K562 (cell line): ENCODE measurements at regions not wholly inside any gene's neighbourhood (a gene's known extent, or its start where the extent isn't known, plus 50 kb on each side); places are given as distances from the start of the nearest gene placed in this dataset.
A peak's percentile ranks its signal among the peaks of the same experiment; 100 is the strongest.

Source experiments
- AFF4 ChIP-seq: sonication (generic); formaldehyde crosslinking; IDR thresholded peaks from 2 replicates; pipeline ENCODE4 v1.8.0; 2023; ENCODE audit warnings: mild to moderate bottlenecking, missing genetic modification reagents
- ATF7 ChIP-seq: fragments of 450-650 bp; IDR thresholded peaks from 2 replicates; pipeline ENCODE4 v1.7.1; 2014; ENCODE audit warnings: mild to moderate bottlenecking, moderate library complexity
- KDM1A ChIP-seq, 2 experiments: fragments of 450-650 bp; IDR thresholded peaks; 2 replicates each; pipeline ENCODE4 v1.6.1; 2016; ENCODE audit warnings: mild to moderate bottlenecking in 2 of 2
- LARP7 ChIP-seq: fragments of 450-650 bp; IDR thresholded peaks from 2 replicates; pipeline ENCODE4 v1.6.1; 2016
- MYC ChIP-seq, 2 experiments: fragments of 250-450 bp in 1 of 2; sonication (Bioruptor Pico) in 1 of 2; IDR thresholded peaks; 2 replicates each; pipeline versions ENCODE4 v1.5.1 to v1.6.1; 2012 to 2021; ENCODE audit warnings: low read depth in 2 of 2, borderline replicate concordance in 1 of 2, improper control_type of control experiment in 1 of 2, low read length in 1 of 2, mild to moderate bottlenecking in 1 of 2, moderate library complexity in 1 of 2
- NR2C2 ChIP-seq, 2 experiments: fragments of 200-800 bp in 1 of 2; sonication (Bioruptor generic) in 1 of 2; sonication (generic) in 1 of 2; formaldehyde crosslinking in 1 of 2; IDR thresholded peaks; 2 replicates each; pipeline versions ENCODE4 v1.6.1 to v1.8.0; 2016 to 2022; ENCODE audit warnings: mild to moderate bottlenecking in 1 of 2, missing compliant biosample characterization in 1 of 2, missing genetic modification characterization in 1 of 2, missing genetic modification reagents in 1 of 2
- NUFIP1 ChIP-seq: fragments of 450-650 bp; IDR thresholded peaks from 2 replicates; pipeline ENCODE4 v1.6.1; 2018; ENCODE audit not compliant: partially characterized antibody
- POLR3A ChIP-seq: IDR thresholded peaks from 2 replicates; pipeline ENCODE4 v1.6.1; 2011; ENCODE audit warnings: borderline replicate concordance, mild to moderate bottlenecking, moderate library complexity; ENCODE audit not compliant: insufficient read length, insufficient read depth; ENCODE audit errors: extremely low read depth
- SMARCB1 ChIP-seq: IDR thresholded peaks from 2 replicates; pipeline ENCODE4 v1.6.1; 2011; ENCODE audit warnings: improper control_type of control experiment, low read depth; ENCODE audit not compliant: insufficient read length
- SP1 ChIP-seq: sonication (generic); formaldehyde crosslinking; IDR thresholded peaks from 2 replicates; pipeline ENCODE4 v1.8.1; 2022; ENCODE audit warnings: mild to moderate bottlenecking, missing genetic modification reagents
- TAF9B ChIP-seq: fragments of 450-650 bp; IDR thresholded peaks from 2 replicates; pipeline ENCODE4 v1.6.1; 2018; ENCODE audit warnings: mild to moderate bottlenecking; ENCODE audit not compliant: partially characterized antibody
- ZKSCAN8 ChIP-seq: fragments of 200-800 bp; sonication (Bioruptor generic); IDR thresholded peaks from 2 replicates; pipeline ENCODE4 v1.6.1; 2016; ENCODE audit warnings: missing genetic modification characterization, missing compliant biosample characterization
- ZNF12 ChIP-seq: sonication (generic); formaldehyde crosslinking; IDR thresholded peaks from 2 replicates; pipeline ENCODE4 v1.4.0; 2020; ENCODE audit warnings: mild to moderate bottlenecking, missing genetic modification reagents
- ZNF584 ChIP-seq: fragments of 200-800 bp; sonication (Bioruptor generic); IDR thresholded peaks from 2 replicates; pipeline ENCODE4 v1.6.1; 2016; ENCODE audit warnings: low read depth, mild to moderate bottlenecking, missing genetic modification characterization, missing compliant biosample characterization
- ZNF586 ChIP-seq: fragments of 450-650 bp; formaldehyde crosslinking; conservative IDR thresholded peaks from 2 replicates; pipeline ENCODE4 v1.4.0; 2020; ENCODE audit warnings: mild to moderate bottlenecking, moderate library complexity
- ZNF830 ChIP-seq: fragments of 250-450 bp; sonication (Bioruptor Pico); IDR thresholded peaks from 2 replicates; pipeline ENCODE4 v1.5.0; 2021; ENCODE audit warnings: mild to moderate bottlenecking
- TF ChIP-seq, protein P1 (sequence below): fragments of 450-650 bp; IDR thresholded peaks from 2 replicates; pipeline ENCODE4 v1.7.1; 2018; ENCODE audit warnings: mild to moderate bottlenecking, low read depth; ENCODE audit not compliant: partially characterized antibody
- TF ChIP-seq, protein P2 (sequence below): fragments of 450-650 bp; IDR thresholded peaks from 2 replicates; pipeline ENCODE4 v1.6.1; 2016; ENCODE audit warnings: missing biosample characterization, missing genetic modification characterization
- TF ChIP-seq, protein P3 (sequence below): fragments of 450-650 bp; conservative IDR thresholded peaks from 2 replicates; pipeline ENCODE4 v1.6.1; 2016; ENCODE audit warnings: missing genetic modification characterization, low read depth, mild to moderate bottlenecking, missing compliant biosample characterization, moderate library complexity

GRCh38 chr7:65269150-65269856 lies 104.4 kb upstream of the ZNF92 start (continued):
- no peak for TF ChIP-seq AFF4 (CRISPR knock-in tag)
- no peak for TF ChIP-seq ZNF584 (CRISPR knock-in tag)
- TF ChIP-seq MYC (IDR thresholded peaks at IDR 0.05; ENCODE audit: low read depth, low read length): 0 out of 2 replicates have a peak, but pooled peaks have one; percentile 23
- no peak for TF ChIP-seq MYC (CRISPR knock-in tag; IDR thresholded peaks at IDR 0.05; ENCODE audit: borderline replicate concordance, low read depth)
- TF ChIP-seq ZNF586: no peak
- 0 out of 4 replicates have a peak, but pooled peaks of 1 of the 2 experiments have one; percentile 26 for TF ChIP-seq KDM1A (IDR thresholded peaks at IDR 0.05)
- no peak for TF ChIP-seq POLR3A
- TF ChIP-seq, protein P1, sequence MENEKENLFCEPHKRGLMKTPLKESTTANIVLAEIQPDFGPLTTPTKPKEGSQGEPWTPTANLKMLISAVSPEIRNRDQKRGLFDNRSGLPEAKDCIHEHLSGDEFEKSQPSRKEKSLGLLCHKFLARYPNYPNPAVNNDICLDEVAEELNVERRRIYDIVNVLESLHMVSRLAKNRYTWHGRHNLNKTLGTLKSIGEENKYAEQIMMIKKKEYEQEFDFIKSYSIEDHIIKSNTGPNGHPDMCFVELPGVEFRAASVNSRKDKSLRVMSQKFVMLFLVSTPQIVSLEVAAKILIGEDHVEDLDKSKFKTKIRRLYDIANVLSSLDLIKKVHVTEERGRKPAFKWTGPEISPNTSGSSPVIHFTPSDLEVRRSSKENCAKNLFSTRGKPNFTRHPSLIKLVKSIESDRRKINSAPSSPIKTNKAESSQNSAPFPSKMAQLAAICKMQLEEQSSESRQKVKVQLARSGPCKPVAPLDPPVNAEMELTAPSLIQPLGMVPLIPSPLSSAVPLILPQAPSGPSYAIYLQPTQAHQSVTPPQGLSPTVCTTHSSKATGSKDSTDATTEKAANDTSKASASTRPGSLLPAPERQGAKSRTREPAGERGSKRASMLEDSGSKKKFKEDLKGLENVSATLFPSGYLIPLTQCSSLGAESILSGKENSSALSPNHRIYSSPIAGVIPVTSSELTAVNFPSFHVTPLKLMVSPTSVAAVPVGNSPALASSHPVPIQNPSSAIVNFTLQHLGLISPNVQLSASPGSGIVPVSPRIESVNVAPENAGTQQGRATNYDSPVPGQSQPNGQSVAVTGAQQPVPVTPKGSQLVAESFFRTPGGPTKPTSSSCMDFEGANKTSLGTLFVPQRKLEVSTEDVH: peak; percentile 63
- no peak for TF ChIP-seq NUFIP1
- TF ChIP-seq NR2C2 (CRISPR knock-in tag; IDR thresholded peaks at IDR 0.05): no peak
- TF ChIP-seq NR2C2 (tag; IDR thresholded peaks at IDR 0.05): peak; percentile 60
- no peak for TF ChIP-seq ZNF12 (CRISPR knock-in tag)
- no peak for TF ChIP-seq LARP7
- TF ChIP-seq ATF7: 0 out of 2 replicates have a peak, but pooled peaks have one; percentile 7
- TF ChIP-seq, protein P2, sequence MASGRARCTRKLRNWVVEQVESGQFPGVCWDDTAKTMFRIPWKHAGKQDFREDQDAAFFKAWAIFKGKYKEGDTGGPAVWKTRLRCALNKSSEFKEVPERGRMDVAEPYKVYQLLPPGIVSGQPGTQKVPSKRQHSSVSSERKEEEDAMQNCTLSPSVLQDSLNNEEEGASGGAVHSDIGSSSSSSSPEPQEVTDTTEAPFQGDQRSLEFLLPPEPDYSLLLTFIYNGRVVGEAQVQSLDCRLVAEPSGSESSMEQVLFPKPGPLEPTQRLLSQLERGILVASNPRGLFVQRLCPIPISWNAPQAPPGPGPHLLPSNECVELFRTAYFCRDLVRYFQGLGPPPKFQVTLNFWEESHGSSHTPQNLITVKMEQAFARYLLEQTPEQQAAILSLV (tag): no peak
- TF ChIP-seq ZNF830 (CRISPR knock-in tag): no peak
- TF ChIP-seq SP1: 0 out of 2 replicates have a peak, but pooled peaks have one; percentile 32
- no peak for TF ChIP-seq SMARCB1
- TF ChIP-seq ZKSCAN8 (CRISPR knock-in tag): no peak
- TF ChIP-seq, protein P3, sequence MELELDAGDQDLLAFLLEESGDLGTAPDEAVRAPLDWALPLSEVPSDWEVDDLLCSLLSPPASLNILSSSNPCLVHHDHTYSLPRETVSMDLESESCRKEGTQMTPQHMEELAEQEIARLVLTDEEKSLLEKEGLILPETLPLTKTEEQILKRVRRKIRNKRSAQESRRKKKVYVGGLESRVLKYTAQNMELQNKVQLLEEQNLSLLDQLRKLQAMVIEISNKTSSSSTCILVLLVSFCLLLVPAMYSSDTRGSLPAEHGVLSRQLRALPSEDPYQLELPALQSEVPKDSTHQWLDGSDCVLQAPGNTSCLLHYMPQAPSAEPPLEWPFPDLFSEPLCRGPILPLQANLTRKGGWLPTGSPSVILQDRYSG (tag): no peak
- TF ChIP-seq TAF9B: no peak
